Coronary artery (tissue), 2 donors: ENCODE measurements at regions not wholly inside any gene's neighbourhood (a gene's known extent, or its start where the extent isn't known, plus 50 kb on each side); places are given as distances from the start of the nearest gene placed in this dataset.

Experiments used
- DNase-seq: peaks from one replicate; pipeline ENCODE4 v3.0.0-alpha.2; 2017; ENCODE audit warnings: low spot score
- H3K27ac ChIP-seq, 2 donors: fragments of 200-600 bp; sonication (generic); one replicate each; pipeline ENCODE4 v1.5.1; 2016 to 2019
- H3K4me3 ChIP-seq: fragments of 200-600 bp; sonication (generic); 2 replicates; pipeline ENCODE4 v1.5.1; 2016; ENCODE audit warnings: mild to moderate bottlenecking, moderate library complexity
- CTCF ChIP-seq: fragments of 200-600 bp; sonication (generic); IDR thresholded peaks from one replicate; pipeline ENCODE4 v1.5.1; 2019; ENCODE audit warnings: antibody characterized with exemption

GRCh38 chr1:81493102-81493869 is 307.4 kb upstream of the ADGRL2 start:
- H3K4me3 ChIP-seq = no peak overlapping the region
- no peak for DNase-seq
- no peak for TF ChIP-seq CTCF
- H3K27ac ChIP-seq = peak overlapping the region in 1 of 2 donors; percentile 1

- no peak overlapping the region for H3K27ac ChIP-seq
- no peak for TF ChIP-seq CTCF
- no peak overlapping the region for H3K4me3 ChIP-seq
- DNase-seq = no peak
Observed at GRCh38 chr1:81492628-81493027, 308.1 kb upstream of the ADGRL2 start.

GRCh38 chr1:81490614-81491013 is 310.1 kb upstream of the ADGRL2 start:
- TF ChIP-seq CTCF = no peak
- H3K4me3 ChIP-seq = no peak overlapping the region
- no peak for DNase-seq
- H3K27ac ChIP-seq = no peak overlapping the region

- no peak for DNase-seq
- TF ChIP-seq CTCF = no peak
- no peak overlapping the region for H3K4me3 ChIP-seq
- no peak overlapping the region for H3K27ac ChIP-seq
Observed at GRCh38 chr1:81489372-81489934, 311.3 kb upstream of the ADGRL2 start.

- no peak overlapping the region for H3K4me3 ChIP-seq
Observed at GRCh38 chr1:81484284-81484683, 316.4 kb upstream of the ADGRL2 start.

GRCh38 chr1:81478219-81478618 is 322.5 kb upstream of the ADGRL2 start:
- Histone ChIP-seq H3K4me3 (peak overlapping the region; percentile 56), H3K27ac (no peak overlapping the region)
- no peak for TF ChIP-seq CTCF
- no peak for DNase-seq

More at GRCh38 chr1:81484284-81484683, 316.4 kb upstream of the ADGRL2 start:
- no peak for DNase-seq
- no peak for TF ChIP-seq CTCF
- H3K27ac ChIP-seq = no peak overlapping the region

GRCh38 chr1:81477710-81478109 is 323.0 kb upstream of the ADGRL2 start:
- peak overlapping the region; percentile 56 for H3K4me3 ChIP-seq
- TF ChIP-seq CTCF = no peak
- no peak for DNase-seq
- H3K27ac ChIP-seq = no peak overlapping the region
